ENCODE measurements at regions not wholly inside any gene's neighbourhood (a gene's known extent, or its start where the extent isn't known, plus 50 kb on each side); places are given as distances from the start of the nearest gene placed in this dataset.

DNA sequence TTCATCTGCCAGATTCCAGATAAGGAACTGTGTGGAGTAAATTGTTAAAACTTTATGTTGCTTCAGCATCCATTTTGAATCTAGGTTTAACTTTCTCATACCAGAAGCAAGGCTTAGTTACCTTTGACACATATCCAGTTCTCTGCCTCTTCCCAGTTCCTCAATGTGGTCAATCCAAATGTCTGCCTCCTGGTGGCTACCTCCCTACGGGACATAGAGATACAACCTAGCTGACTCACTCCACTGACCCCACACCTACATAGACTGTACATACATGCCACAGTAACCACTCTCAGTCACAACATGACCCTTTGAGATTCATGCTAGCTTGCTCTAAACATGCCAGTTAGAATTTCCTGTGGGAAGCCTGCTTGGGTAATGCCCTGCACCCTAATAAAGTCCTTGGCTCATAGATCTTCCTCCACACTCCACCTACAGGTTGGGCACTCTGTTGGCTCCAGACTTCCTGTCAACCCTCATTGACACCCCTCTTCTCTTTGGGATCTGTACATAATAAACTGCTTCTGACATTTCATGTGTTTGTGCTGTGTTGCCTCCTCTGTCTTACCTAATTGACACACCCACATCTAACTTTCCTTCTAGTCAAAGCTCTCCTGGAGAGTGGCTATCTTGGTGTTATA, 278.1 kb downstream of the HTR7 start:
- intact Hi-C loops (cut with DNase I), result no loop called here
- no peak for DNase-seq (ENCODE audit: low spot score)
- WGBS, result 68% methylated on average over 1 of the region's 1 CpG

DNA sequence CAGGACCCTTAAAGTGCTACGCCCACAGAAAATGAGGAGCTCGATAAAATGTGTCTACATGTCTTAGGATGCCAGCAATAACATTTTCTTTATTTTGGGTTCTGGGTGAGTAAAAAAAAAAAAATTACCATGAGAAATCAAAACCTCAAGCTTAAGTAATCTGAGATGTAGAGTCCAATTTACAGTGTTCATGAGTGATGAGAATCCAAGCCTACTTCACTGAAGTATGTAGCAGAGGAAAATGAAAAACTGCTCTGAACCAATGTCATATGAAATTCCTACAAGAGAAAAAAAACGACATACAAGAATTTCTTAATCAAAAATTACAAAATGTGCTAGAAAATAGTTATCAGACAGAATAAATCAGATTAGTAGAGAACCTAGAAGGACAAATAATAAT, 274.4 kb downstream of the HTR7 start:
- no peak overlapping the region for H3K27ac ChIP-seq
- no peak for TF ChIP-seq POLR2A (IDR thresholded peaks at IDR 0.05)
- TF ChIP-seq, protein P1, sequence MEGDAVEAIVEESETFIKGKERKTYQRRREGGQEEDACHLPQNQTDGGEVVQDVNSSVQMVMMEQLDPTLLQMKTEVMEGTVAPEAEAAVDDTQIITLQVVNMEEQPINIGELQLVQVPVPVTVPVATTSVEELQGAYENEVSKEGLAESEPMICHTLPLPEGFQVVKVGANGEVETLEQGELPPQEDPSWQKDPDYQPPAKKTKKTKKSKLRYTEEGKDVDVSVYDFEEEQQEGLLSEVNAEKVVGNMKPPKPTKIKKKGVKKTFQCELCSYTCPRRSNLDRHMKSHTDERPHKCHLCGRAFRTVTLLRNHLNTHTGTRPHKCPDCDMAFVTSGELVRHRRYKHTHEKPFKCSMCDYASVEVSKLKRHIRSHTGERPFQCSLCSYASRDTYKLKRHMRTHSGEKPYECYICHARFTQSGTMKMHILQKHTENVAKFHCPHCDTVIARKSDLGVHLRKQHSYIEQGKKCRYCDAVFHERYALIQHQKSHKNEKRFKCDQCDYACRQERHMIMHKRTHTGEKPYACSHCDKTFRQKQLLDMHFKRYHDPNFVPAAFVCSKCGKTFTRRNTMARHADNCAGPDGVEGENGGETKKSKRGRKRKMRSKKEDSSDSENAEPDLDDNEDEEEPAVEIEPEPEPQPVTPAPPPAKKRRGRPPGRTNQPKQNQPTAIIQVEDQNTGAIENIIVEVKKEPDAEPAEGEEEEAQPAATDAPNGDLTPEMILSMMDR (IDR thresholded peaks at IDR 0.05), result no peak
- TF ChIP-seq POLR2AphosphoS5 (IDR thresholded peaks at IDR 0.05), result no peak
- H3K36me3 ChIP-seq, result no peaks in the 10 kb centered on the region
- DNase-seq (ENCODE audit: low spot score), result no peak
- H3K9me3 ChIP-seq, result no peaks in the 10 kb centered on the region
- no peaks in the 10 kb centered on the region for H3K27me3 ChIP-seq (replicated peaks; ENCODE audit: insufficient read depth)
- H3K4me3 ChIP-seq, result no peak overlapping the region
- intact Hi-C loops (cut with DNase I), result no loop called here
- no peaks in the 10 kb centered on the region for H3K4me1 ChIP-seq (replicated peaks)
- WGBS, result 62% methylated on average over 3 of the region's 3 CpGs

More for the DNA sequence above, 278.1 kb downstream of the HTR7 start:
- Histone ChIP-seq H3K4me3 (no peak overlapping the region), H3K4me1 (replicated peaks) (no peaks in the 10 kb centered on the region), H3K36me3 (no peaks in the 10 kb centered on the region), H3K27ac (no peak overlapping the region), H3K27me3 (replicated peaks; ENCODE audit: insufficient read depth) (no peaks in the 10 kb centered on the region), H3K9me3 (no peaks in the 10 kb centered on the region)
- no peak for TF ChIP-seq POLR2AphosphoS5 (IDR thresholded peaks at IDR 0.05)
- TF ChIP-seq POLR2A (IDR thresholded peaks at IDR 0.05), result no peak
- TF ChIP-seq, protein P1 (IDR thresholded peaks at IDR 0.05), result no peak

DNA sequence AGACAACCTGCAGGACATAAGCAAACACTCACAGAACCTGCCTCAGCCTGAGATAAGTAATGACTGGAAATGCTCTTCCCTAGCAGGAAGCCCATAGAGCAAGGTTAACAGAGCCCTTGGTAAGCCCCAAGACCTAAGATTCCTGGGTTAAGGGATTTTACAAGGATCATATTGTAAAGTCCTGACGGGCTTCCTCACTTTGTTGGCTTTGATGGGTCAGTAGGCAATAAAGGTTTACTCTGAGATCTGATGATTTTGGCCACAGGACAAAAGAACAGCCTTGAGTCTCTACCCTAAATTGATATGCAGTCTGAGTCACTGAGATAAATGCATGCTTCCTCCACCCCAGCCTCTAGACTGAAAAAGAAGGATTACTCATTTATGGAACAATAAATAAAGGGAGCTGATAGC, 270.8 kb downstream of the HTR7 start:
- H3K36me3 ChIP-seq, result no peaks in the 10 kb centered on the region
- H3K27me3 ChIP-seq (replicated peaks; ENCODE audit: insufficient read depth), result no peaks in the 10 kb centered on the region
- TF ChIP-seq, protein P1 (IDR thresholded peaks at IDR 0.05), result no peak
- TF ChIP-seq POLR2AphosphoS5 (IDR thresholded peaks at IDR 0.05) (no peak), POLR2A (IDR thresholded peaks at IDR 0.05) (no peak)
- no peak for DNase-seq (ENCODE audit: low spot score)
- WGBS, result 4% methylated on average over 1 of the region's 1 CpG
- no peak overlapping the region for H3K4me3 ChIP-seq
- no peak overlapping the region for H3K27ac ChIP-seq
- H3K9me3 ChIP-seq, result no peaks in the 10 kb centered on the region
- no peaks in the 10 kb centered on the region for H3K4me1 ChIP-seq (replicated peaks)
- intact Hi-C loops (cut with DNase I), result no loop called here

DNA sequence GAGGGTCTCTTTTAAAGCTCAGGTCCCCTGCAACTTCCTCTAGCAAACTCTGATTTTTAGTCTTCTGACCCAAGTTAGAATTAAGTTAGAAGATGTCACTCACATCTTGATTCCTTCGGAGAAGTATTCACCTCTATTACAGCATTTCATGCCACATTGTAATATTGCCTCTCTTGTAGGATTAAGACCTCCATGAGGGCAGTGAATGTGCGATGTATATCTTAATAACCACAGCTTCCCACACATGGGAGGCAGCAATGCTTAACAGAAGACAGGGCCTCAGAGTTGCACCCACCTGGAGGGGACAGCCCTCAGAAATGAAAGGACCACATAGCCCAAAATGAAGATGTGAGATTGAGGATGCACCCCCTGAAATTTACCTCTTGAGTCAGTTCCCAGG, 270.3 kb downstream of the HTR7 start:
- H3K4me1 ChIP-seq (replicated peaks), result no peaks in the 10 kb centered on the region
- H3K36me3 ChIP-seq, result no peaks in the 10 kb centered on the region
- no peak overlapping the region for H3K27ac ChIP-seq
- TF ChIP-seq POLR2AphosphoS5 (IDR thresholded peaks at IDR 0.05), result no peak
- intact Hi-C loops (cut with DNase I), result no loop called here
- no peak for DNase-seq (ENCODE audit: low spot score)
- no peak overlapping the region for H3K4me3 ChIP-seq
- H3K27me3 ChIP-seq (replicated peaks; ENCODE audit: insufficient read depth), result no peaks in the 10 kb centered on the region
- H3K9me3 ChIP-seq, result no peaks in the 10 kb centered on the region
- 73% methylated on average over 2 of the region's 2 CpGs for WGBS

DNA sequence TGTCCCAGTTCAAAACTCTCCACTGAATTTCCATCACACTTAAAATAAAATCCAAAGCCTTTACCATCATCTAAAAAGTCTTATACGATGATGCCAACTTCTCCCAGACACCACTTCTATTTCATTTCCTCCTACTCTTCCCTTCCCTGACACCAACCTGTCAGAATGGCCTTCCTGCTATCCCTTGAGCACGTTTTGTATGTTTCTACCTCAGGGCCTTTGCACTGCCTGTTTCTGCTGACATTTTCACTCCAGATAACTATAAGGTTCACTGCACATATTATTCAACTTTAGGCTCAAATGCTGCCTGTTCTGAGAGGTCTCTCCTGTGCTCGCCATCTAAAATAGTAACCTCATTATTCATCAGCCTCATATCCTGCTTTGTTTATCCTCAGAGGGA, 269.6 kb downstream of the HTR7 start:
- Histone ChIP-seq H3K4me3 (no peak overlapping the region), H3K36me3 (no peaks in the 10 kb centered on the region), H3K27me3 (replicated peaks; ENCODE audit: insufficient read depth) (no peaks in the 10 kb centered on the region), H3K4me1 (replicated peaks) (no peaks in the 10 kb centered on the region), H3K9me3 (no peaks in the 10 kb centered on the region), H3K27ac (no peak overlapping the region)
- 92% methylated on average over 3 of the region's 3 CpGs for WGBS
- intact Hi-C loops (cut with DNase I), result no loop called here
- TF ChIP-seq, protein P1 (IDR thresholded peaks at IDR 0.05), result no peak
- TF ChIP-seq POLR2AphosphoS5 (IDR thresholded peaks at IDR 0.05) (no peak), POLR2A (IDR thresholded peaks at IDR 0.05) (no peak)
- no peak for DNase-seq (ENCODE audit: low spot score)
